Pancreas (tissue), 10 donors: ENCODE measurements at regions not wholly inside any gene's neighbourhood (a gene's known extent, or its start where the extent isn't known, plus 50 kb on each side); places are given as distances from the start of the nearest gene placed in this dataset.

Source experiments
- ATAC-seq, 4 donors: fragments of 200-7000 bp; cut with Tn5 transposase; one replicate each; pipeline versions ENCODE4 v1.8.0 to v1.9.1; 2020; ENCODE audit warnings: mild to moderate bottlenecking in 4 of 4, moderate library complexity in 4 of 4
- DNase-seq, 6 donors: peaks; one replicate each; pipeline ENCODE4 v3.0.0-alpha.2; 2020
- FAIRE-seq: peaks from 2 replicates; lab custom pipeline; 2012; peaks lifted over from hg19 to GRCh38; lab: Jason Lieb, UNC
- H3K27ac ChIP-seq, 4 donors: fragments of 200-600 bp; sonication (generic); 1 replicate in 3 of 4; 2 replicates in 1 of 4; pipeline versions ENCODE4 v1.5.0 to v1.8.0; 2020
- H3K27me3 ChIP-seq, 4 donors: fragments of 200-600 bp; one replicate each; pipeline ENCODE4 v1.8.0; 2021
- H3K36me3 ChIP-seq, 3 donors: fragments of 200-600 bp; sonication (generic) in 1 of 3; one replicate each; pipeline versions ENCODE4 v1.5.0 to v1.8.0; 2020 to 2021
- H3K4me1 ChIP-seq, 3 donors: fragments of 200-600 bp; one replicate each; pipeline ENCODE4 v1.8.0; 2021
- H3K4me3 ChIP-seq, 4 donors: fragments of 200-600 bp; sonication (generic) in 2 of 4; one replicate each; pipeline versions ENCODE4 v1.5.0 to v1.8.0; 2020 to 2021
- H3K9me3 ChIP-seq, 4 donors: fragments of 200-600 bp; one replicate each; pipeline ENCODE4 v1.8.0; 2021
- WGBS, 2 donors: extraction: QIAGEN DNeasy Blood & Tissue Kit; methylation state at CpG; one replicate each; pipeline ENCODE4 v1.1.7; 2013; 5-methylcytosine and 5-hydroxymethylcytosine counted together
- intact Hi-C, 3 donors: fragments of 100-400 bp; cut with DNase I; formaldehyde crosslinking; loops; one replicate each; pipeline versions ENCODE4 v1.11.1 to v1.14.2; 2022
- TF ChIP-seq, protein P1 (sequence below), 4 donors: fragments of 200-600 bp; sonication (generic) in 3 of 4; IDR thresholded peaks; one replicate each; pipeline versions ENCODE4 v1.5.0 to v1.8.0; 2021; ENCODE audit warnings: antibody characterized with exemption in 4 of 4
- donor health status: healthy with polysubstance abuse.
- donor health status: DM: no; HTN: no; CAD: no; lungs with moderate emphysema.
- donor health status: DM: no; HTN: no; CAD: no.
- donor health status: control.
- donor health status: control.
- donor health status: Bipolar disorder and iron deficiency.
- donor health status: DM: yes; HTN: yes; CAD: no.
- donor health status: DM: no; HTN: no; CAD: no.
- donor health status: DM: no; HTN: no; CAD: no.
- donor health status: DM: yes; HTN: yes; CAD: no.

DNA sequence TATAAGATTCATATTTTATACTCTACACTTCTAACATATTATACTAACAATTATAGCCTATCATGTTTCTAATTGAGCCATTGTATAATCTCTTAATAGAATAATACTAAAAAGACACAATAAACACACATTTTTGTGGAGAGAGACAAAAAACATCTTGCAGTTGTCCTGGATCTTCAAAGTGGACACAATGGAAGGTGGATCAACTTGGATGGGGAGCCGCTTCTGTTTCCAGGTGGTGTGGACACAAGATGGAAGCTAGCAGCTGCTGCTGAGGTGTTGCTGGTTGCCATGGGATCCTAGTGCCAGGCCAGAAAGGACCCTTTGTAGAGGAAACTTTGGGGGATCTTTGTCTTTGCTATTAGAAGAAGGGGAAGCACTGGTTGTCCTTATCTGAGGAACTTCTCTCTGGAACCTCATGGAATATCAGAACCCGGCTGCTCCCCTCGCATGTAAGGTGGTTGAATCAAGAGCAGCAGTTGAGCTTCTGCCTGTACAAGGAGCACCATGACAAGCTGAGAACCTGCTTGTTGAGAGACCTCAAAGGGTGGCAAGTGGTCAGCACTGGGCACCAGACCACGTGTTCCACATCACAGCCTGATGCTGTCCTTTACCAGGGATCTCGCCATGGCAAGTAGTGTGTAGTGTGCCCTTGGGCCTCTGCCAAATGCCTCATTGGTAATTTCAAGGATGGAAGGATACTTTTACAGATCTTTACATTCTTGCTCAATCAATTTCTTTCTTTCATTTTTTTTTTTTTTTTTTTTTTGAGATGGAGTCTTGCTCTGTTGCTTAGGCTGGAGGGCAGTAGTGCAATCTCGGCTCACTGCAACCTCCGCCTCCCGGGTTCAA is 232.2 kb downstream of the MYCN start:
- no peak for DNase-seq
- Histone ChIP-seq H3K27ac (no peak overlapping the region), H3K4me3 (no peak overlapping the region), H3K36me3 (no peaks in the 10 kb centered on the region), H3K9me3 (no peaks in the 10 kb centered on the region), H3K4me1 (no peaks in the 10 kb centered on the region), H3K27me3 (no peaks in the 10 kb centered on the region)
- TF ChIP-seq, protein P1, sequence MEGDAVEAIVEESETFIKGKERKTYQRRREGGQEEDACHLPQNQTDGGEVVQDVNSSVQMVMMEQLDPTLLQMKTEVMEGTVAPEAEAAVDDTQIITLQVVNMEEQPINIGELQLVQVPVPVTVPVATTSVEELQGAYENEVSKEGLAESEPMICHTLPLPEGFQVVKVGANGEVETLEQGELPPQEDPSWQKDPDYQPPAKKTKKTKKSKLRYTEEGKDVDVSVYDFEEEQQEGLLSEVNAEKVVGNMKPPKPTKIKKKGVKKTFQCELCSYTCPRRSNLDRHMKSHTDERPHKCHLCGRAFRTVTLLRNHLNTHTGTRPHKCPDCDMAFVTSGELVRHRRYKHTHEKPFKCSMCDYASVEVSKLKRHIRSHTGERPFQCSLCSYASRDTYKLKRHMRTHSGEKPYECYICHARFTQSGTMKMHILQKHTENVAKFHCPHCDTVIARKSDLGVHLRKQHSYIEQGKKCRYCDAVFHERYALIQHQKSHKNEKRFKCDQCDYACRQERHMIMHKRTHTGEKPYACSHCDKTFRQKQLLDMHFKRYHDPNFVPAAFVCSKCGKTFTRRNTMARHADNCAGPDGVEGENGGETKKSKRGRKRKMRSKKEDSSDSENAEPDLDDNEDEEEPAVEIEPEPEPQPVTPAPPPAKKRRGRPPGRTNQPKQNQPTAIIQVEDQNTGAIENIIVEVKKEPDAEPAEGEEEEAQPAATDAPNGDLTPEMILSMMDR (IDR thresholded peaks at IDR 0.05): no peak
- ATAC-seq: no peak
- WGBS, 2 donors: 90 to 92% methylated on average over 8 of the region's 8 CpGs
- intact Hi-C loops: no loop called here
- FAIRE-seq: no peak

DNA sequence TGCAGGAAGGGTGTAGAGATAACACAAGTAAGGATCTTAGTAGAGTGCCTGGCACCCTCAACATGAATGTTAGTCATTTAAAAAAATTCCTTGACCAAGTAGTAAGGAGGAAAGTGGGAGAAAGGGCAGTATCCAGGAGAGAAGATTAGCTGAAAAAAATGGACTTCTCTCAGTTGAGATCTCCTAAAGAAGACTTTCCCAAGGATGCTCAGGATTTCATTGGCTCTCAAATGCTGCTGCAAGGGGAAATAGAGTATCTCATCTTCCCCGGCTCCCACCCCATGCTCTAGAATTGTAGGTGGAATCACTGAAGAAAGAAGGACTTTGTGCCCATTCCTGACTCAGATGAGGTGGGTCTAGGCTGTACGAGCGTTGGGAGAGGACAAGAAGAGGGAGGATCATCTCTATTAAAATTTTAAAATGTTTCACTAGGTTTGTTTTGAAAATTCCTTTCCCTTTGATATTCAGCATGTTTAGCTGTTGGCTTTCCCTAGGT is 231.1 kb downstream of the MYCN start:
- H3K36me3 ChIP-seq: no peaks in the 10 kb centered on the region
- H3K27ac ChIP-seq: no peak overlapping the region
- ATAC-seq (no peak), DNase-seq (no peak), FAIRE-seq (no peak)
- intact Hi-C loops: no loop called here
- no peaks in the 10 kb centered on the region for H3K27me3 ChIP-seq
- WGBS, 2 donors: 83 to 90% methylated on average over 3 of the region's 3 CpGs
- TF ChIP-seq, protein P1 (IDR thresholded peaks at IDR 0.05): no peak
- H3K4me3 ChIP-seq: no peak overlapping the region
- no peaks in the 10 kb centered on the region for H3K9me3 ChIP-seq
- no peaks in the 10 kb centered on the region for H3K4me1 ChIP-seq

GRCh38 chr2:16170675-16171424 is 230.5 kb downstream of the MYCN start:
- H3K4me3 ChIP-seq: no peak overlapping the region
- no peaks in the 10 kb centered on the region for H3K4me1 ChIP-seq
- no peak for FAIRE-seq
- intact Hi-C loops: no loop called here
- no peak for ATAC-seq
- H3K27me3 ChIP-seq: no peaks in the 10 kb centered on the region
- no peak for DNase-seq
- H3K9me3 ChIP-seq: no peaks in the 10 kb centered on the region
- WGBS, 2 donors: 77 to 83% methylated on average over 9 of the region's 9 CpGs
- H3K36me3 ChIP-seq: no peaks in the 10 kb centered on the region
- TF ChIP-seq, protein P1 (IDR thresholded peaks at IDR 0.05): no peak
- no peak overlapping the region for H3K27ac ChIP-seq

DNA sequence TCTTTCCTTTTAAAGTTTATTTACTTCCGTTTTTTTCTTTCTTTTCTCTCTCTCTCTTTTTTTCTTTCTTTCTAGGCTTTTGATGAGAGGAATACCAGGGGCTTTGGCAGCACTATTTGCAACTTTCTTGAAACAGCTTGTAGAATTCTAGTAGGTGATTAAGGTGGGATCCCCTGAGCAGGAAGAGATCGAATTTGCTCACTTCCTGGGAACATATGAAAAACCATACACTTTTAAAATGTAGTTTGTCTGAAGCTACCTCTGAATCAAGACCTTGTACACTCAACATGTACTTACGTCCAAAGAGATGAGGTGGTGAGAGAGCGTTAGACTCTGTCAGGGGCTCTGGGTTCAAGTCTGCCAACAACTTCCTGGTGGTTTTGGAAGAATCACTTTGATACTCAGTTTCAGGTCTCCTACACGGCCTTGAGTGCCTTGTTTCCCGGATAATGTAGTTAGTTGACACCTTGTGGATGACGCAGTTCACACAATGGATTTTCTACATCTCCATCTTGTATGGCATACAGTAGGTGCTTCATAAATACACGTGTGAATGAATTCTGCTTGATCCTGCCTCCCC is 229.1 kb downstream of the MYCN start:
- no peaks in the 10 kb centered on the region for H3K36me3 ChIP-seq
- H3K27ac ChIP-seq: no peak overlapping the region
- no peaks in the 10 kb centered on the region for H3K4me1 ChIP-seq
- H3K27me3 ChIP-seq: no peaks in the 10 kb centered on the region
- DNase-seq (no peak), ATAC-seq (no peak), FAIRE-seq (no peak)
- no peak overlapping the region for H3K4me3 ChIP-seq
- WGBS, 2 donors: 63 to 76% methylated on average over 8 of the region's 8 CpGs
- TF ChIP-seq, protein P1 (IDR thresholded peaks at IDR 0.05): no peak
- intact Hi-C loops: no loop called here
- no peaks in the 10 kb centered on the region for H3K9me3 ChIP-seq
